GM21737 (cell line): ENCODE measurements at regions not wholly inside any gene's neighbourhood (a gene's known extent, or its start where the extent isn't known, plus 50 kb on each side); places are given as distances from the start of the nearest gene placed in this dataset.
"Not testable (repeated sequence)": the region's sequence is repeated elsewhere in the genome, so short reads cannot be mapped to it uniquely, and the experiment has no call there.

Experiments used
- ATAC-seq: cut with Tn5 transposase; IDR thresholded peaks from one replicate; pipeline ENCODE4 v1.9.1; 2021; ENCODE audit warnings: mild to moderate bottlenecking, moderate library complexity; ENCODE audit not compliant: unreplicated experiment

- no peak for ATAC-seq
Measured at GRCh38 chr6:105675715-105676397, 273.0 kb upstream of the PREP start.

GRCh38 chr6:105672856-105673538 is 270.1 kb upstream of the PREP start:
- ATAC-seq = not testable (repeated sequence)

GRCh38 chr6:105669232-105669631 is 266.4 kb upstream of the PREP start:
- no peak for ATAC-seq

- no peak for ATAC-seq
Measured at GRCh38 chr6:105667056-105667455, 264.2 kb upstream of the PREP start.

- no peak for ATAC-seq
Measured at GRCh38 chr6:105664931-105665330, 262.0 kb upstream of the PREP start.

- no peak for ATAC-seq
Measured at GRCh38 chr6:105651969-105652368, 249.1 kb upstream of the PREP start.

- ATAC-seq = no peak
Measured at GRCh38 chr6:105650347-105650746, 247.5 kb upstream of the PREP start.

GRCh38 chr6:105649192-105649591 is 246.3 kb upstream of the PREP start:
- ATAC-seq = no peak

GRCh38 chr6:105648276-105648675 is 245.4 kb upstream of the PREP start:
- ATAC-seq = no peak

GRCh38 chr6:105646391-105646867 is 243.5 kb upstream of the PREP start:
- peak; percentile 87 for ATAC-seq

GRCh38 chr6:105645958-105646357 is 243.1 kb upstream of the PREP start:
- ATAC-seq = no peak

GRCh38 chr6:105645156-105645555 is 242.3 kb upstream of the PREP start:
- no peak for ATAC-seq

- no peak for ATAC-seq
Measured at GRCh38 chr6:105644691-105645090, 241.8 kb upstream of the PREP start.

- ATAC-seq = no peak
Measured at GRCh38 chr6:105644073-105644489, 241.2 kb upstream of the PREP start.

- ATAC-seq = no peak
Measured at GRCh38 chr6:105642708-105643107, 239.8 kb upstream of the PREP start.

GRCh38 chr6:105641504-105641903 is 238.6 kb upstream of the PREP start:
- ATAC-seq = no peak

GRCh38 chr6:105639124-105639523 is 236.2 kb upstream of the PREP start:
- no peak for ATAC-seq

GRCh38 chr6:105633814-105634213 is 230.9 kb upstream of the PREP start:
- no peak for ATAC-seq

- ATAC-seq = no peak
Measured at GRCh38 chr6:105628156-105628860, 225.4 kb upstream of the PREP start.

GRCh38 chr6:105626295-105627158 is 223.6 kb upstream of the PREP start:
- ATAC-seq = no peak

- ATAC-seq = no peak
Measured at GRCh38 chr6:105624021-105624420, 221.1 kb upstream of the PREP start.
